ENCODE measurements at regions not wholly inside any gene's neighbourhood (a gene's known extent, or its start where the extent isn't known, plus 50 kb on each side); places are given as distances from the start of the nearest gene placed in this dataset.
"Not testable (repeated sequence)": the region's sequence is repeated elsewhere in the genome, so short reads cannot be mapped to it uniquely, and the experiment has no call there.

GRCh38 chr18:10119991-10120390 lies 206.2 kb downstream of the VAPA start:
- DNase-seq (ENCODE audit: low spot score), result no peak

- DNase-seq (ENCODE audit: low spot score), result no peak
These were observed 206.8 kb downstream of the VAPA start for GRCh38 chr18:10120622-10121021.

DNA sequence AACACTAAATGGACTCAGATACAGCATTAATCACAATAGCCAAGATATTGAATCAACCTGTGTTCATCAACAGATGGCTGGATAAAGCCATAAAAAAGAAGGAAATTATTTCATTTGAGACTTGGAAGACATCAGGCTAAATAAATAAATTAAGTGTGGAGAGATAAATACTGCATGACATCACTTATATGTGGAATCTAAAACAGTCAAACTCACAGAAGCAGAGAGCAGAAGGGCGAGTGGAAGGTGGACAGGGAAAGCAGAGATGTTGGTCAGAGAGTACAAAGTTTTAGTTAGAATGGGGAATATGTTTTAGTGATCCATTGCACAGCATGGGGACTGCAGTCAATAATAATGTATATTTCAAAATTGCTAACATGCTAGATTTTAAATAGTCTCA lies 207.2 kb downstream of the VAPA start:
- no peak for DNase-seq (ENCODE audit: low spot score)

DNA sequence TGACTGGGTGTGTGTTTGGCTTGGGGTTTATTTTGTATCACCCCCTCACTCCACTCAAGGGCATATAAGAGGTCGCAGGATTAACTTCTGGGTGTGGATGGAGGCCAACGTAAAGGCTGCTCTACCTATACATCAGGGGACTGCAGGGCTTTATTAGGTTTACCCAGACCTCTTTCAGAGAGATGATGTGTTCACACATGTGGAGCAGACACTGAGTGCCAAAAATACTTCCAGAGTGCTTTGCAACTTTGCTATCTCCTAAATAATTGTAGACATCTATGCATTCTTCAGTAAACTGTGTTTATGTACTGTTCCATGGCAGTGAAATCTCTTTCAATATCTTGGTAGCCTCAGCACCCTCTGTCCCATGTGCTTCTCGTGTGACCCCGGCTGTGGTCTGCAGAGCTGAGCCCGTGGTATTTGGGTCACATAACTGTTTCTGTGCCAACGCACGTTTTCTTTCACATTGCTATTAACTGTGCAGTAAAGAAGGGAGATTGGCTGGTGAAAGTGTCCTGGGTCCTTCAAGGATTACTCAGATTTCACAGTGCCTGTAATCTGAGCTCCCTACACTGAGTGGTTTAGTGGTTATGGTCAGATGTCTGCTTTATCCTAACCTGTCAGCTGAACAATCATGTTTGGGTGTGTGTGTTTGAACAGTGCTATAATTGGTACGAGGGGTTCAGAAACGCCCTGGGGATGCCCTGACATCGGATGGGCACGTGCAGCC lies 208.1 kb downstream of the VAPA start:
- DNase-seq (ENCODE audit: low spot score), result no peak

GRCh38 chr18:10122988-10123950 lies 209.5 kb downstream of the VAPA start:
- no peak for DNase-seq (ENCODE audit: low spot score)

DNA sequence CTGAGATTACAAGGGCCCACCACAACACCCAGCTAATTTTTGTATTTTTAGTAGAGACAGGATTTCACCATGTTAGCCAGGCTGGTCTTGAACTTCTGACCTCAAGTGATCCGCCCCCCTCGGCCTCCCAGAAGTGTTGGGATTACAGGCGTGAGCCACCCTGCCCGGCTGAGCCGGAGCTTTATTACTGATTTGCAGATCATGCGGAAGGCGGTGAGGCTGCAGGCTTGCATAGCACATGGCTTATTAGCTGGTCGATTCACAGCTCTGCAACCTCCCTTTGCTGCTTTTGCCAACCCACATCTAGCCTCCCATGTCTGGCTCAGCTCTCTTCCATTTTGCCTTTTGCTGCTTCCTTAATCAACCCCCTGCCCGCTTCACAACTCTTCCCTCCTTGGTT lies 210.3 kb downstream of the VAPA start:
- DNase-seq (ENCODE audit: low spot score), result no peak

DNA sequence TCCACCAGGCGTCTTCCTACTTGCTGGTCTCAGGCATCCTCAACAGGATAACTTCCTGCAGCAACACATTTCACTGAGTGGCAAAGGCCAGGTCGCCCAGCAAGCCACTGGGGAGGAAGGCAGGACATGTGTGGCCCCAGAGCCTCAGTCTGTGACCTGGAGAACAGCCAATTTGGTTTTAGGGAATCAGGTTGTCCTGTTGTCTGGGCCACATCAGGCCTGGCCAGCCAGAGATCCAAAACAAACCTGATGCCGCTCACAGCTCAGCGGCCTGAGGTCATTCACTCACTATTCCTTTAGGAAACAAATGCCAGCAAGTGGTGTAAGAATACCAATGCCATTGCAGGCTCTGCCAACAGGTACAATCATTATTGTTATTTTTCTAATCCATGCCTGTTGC lies 210.7 kb downstream of the VAPA start:
- no peak for DNase-seq (ENCODE audit: low spot score)

DNA sequence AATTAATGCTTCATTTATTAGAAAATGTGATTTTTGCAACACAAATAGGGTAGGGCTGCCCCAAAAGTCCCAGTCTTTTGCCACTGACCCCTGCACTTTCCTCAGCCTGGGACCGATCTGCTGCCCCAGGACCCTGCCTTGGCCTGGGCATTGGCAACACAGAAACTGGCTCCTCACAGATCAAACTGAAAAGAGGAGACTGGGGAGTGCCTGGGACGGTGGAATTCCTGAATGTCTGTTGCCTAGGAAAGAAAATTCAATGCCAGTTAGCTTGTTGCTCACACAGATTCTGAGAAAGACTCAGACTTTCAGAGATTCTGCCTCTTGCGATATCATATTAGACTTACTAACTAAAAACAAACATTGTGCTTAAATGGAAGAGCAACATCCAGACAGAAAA lies 211.2 kb downstream of the VAPA start:
- DNase-seq (ENCODE audit: low spot score), result no peak

GRCh38 chr18:10127729-10128128 lies 213.9 kb downstream of the VAPA start:
- DNase-seq (ENCODE audit: low spot score), result no peak

DNA sequence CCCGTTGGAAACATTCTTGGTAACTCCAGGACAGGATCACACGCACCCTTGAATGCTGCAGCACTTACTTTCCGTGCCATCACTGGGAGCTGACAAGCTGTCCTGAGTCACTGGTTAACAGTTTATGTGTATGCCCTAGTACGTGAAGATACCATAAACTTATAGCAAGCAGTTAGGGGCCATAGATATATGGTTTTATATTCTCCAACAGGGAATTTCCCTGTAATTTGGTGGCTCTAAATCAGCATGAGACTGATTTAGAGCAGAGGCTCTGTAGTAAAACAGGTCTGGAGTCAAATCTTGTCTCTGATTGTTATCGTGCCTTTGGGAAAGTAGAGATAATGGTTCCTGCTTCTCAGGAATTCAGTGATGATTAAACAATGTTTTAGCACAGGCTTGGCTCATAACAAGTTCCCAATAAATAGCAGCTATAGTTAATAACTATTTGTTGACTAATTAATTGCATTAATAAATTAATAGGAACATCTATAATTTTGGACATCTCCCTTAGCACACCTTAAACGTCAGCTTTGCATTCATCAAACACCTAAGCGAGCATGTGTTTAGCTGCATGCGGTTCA lies 215.2 kb downstream of the VAPA start:
- no peak for DNase-seq (ENCODE audit: low spot score)

- DNase-seq (ENCODE audit: low spot score), result no peak
These were observed 216.8 kb downstream of the VAPA start for GRCh38 chr18:10130606-10131005.

- no peak for DNase-seq (ENCODE audit: low spot score)
These were observed 217.3 kb downstream of the VAPA start for GRCh38 chr18:10131081-10131459.

DNA sequence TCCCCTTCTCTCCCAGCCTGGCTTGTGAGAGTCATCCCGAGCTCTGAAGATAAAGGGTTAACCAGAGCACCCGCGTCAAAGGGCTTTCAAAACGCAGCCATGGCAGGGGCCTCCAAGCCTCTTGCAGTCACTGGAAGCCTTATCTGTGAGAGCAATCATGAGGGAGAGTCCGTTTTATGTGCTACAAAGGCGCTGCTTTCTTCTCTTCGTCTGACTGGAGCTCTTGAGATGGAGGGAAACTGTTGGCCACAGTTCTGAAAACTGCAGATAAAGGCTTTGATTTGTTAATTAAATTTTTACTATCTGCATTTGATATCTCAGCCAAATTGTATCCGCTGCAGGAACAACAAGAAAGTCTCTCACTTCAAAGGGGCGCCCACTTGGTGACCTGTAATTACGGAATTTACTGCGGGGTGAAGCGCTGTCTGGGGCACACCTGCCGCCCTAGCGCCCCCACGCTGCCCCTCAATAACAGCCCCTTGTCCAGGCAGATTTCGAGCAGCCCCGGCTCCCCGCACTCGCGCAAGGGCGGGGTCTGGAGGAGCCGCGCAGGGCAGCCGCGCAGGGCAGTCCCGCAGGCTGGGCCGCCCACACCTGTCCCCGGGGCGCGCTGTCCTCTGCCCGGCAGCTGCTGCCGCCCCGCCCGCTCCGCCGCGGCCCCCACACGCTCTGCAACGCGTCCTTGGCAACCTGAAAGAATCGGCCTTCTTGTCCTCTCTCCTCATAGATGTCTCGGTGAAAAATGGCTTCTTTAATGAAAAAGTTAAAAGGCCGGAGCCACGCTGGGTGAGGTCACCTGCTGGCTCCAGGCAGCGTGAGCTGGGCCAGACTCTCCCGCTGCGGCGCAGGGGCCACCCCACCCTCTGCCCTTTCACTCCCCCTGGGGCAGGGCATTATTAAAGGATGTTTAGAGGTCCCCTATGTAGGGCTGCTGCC lies 217.9 kb downstream of the VAPA start:
- no peak for DNase-seq (ENCODE audit: low spot score)

DNA sequence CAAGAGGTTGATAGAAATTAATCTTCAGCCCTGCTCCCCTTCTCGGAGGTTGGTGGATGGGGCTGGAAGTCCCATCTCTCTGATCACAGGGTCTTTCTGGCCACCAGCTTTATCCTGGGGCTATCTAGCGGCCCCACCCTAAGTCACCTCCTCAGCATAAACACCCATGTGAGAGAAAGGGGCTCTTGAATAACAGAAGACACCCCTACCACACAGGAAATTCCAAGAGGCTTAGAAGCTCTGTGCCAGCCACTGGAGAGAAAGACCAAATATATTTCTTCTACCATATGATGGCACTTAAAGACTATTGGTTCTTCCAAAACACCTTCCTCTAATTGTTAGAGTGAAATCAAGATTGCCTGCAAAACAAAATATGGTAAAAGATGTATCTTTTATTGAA lies 219.7 kb downstream of the VAPA start:
- no peak for DNase-seq (ENCODE audit: low spot score)

DNA sequence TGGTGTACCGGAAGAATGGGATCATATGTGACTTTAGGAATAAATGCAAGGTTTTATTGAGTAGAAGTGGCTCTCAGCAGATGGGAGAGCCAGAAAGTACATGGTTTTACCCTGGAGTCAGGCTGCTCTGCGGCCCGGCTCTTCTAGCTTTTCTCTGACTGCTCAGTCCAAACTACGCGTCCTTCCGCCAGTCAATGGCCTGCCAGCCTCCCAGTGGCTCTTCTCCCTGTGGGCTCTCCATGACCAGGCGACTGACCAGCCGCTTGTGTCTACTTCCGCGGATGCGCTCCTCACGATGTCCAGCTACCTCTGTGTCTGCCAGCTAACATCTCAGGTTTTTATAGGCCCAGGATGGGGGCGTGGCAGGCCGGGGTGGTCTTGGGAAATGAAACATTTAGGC lies 220.4 kb downstream of the VAPA start:
- DNase-seq (ENCODE audit: low spot score), result no peak

GRCh38 chr18:10134749-10135148 lies 220.9 kb downstream of the VAPA start:
- DNase-seq (ENCODE audit: low spot score), result not testable (repeated sequence)

GRCh38 chr18:10135302-10135926 lies 221.6 kb downstream of the VAPA start:
- DNase-seq (ENCODE audit: low spot score), result no peak

GRCh38 chr18:10138719-10139118 lies 224.9 kb downstream of the VAPA start:
- peak; percentile 28 for DNase-seq (ENCODE audit: low spot score)

DNA sequence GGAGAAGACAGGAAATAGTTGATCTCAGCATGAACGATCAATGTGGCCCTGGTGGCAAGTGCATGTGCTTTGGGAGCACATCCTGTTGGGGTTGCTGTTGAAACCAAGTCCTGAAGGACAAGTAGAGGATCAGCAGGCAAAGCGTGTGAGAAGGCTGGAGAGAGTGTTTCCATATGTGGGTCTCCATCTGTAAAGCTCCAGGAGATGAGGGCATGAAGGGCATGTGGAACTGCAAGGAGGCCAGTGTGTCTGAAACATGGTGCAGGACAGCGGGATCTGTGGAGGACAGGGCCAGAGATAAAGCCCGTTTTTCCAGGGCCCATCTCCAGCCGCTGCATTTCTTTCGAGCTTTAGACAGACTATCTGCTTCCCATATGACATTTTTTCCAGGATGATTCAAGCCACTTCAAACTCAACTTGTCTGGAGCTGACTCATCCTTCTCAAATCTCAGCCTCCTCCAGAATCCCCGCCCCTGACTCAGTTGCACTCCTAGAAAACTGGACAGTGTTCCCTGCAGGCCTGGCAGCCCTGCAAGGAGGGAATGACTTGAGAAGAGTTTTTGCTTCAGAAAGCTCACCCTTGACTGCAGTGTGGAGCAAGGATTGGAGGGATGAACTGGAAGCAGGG lies 226.1 kb downstream of the VAPA start:
- DNase-seq (ENCODE audit: low spot score), result no peak

GRCh38 chr18:10140461-10141282 lies 226.9 kb downstream of the VAPA start:
- DNase-seq (ENCODE audit: low spot score), result no peak

All from COLO829 (cell line).